Hematopoietic multipotent progenitor cell treated with erythropoietin and hydrocortisone succinate and interleukin-3 and kit ligand, for 8 days (in vitro differentiated cells): ENCODE measurements at regions not wholly inside any gene's neighbourhood (a gene's known extent, or its start where the extent isn't known, plus 50 kb on each side); places are given as distances from the start of the nearest gene placed in this dataset.

Experiments
- DNase-seq: peaks from one replicate; pipeline ENCODE4 v3.0.0-alpha.2; 2015

DNA sequence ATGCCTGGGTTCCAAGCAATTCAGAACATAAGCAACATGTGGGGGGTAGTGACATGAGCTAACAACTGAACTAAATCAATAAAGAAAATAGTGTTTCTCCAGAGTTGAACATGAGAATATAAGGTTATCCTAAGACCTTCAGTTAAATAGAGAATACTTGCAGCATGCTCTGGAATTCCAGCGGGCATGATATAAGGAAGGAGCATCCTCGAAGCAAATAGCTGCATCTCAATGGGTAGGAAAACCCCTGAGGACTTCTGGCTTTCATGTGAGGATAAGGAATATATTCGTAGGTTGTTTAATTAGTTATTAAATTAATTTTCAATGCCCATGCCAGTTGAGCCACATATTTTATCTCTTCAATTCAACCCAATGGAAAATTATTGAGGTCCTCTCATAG, 631.2 kb upstream of the EPHA7 start:
- no peak for DNase-seq

DNA sequence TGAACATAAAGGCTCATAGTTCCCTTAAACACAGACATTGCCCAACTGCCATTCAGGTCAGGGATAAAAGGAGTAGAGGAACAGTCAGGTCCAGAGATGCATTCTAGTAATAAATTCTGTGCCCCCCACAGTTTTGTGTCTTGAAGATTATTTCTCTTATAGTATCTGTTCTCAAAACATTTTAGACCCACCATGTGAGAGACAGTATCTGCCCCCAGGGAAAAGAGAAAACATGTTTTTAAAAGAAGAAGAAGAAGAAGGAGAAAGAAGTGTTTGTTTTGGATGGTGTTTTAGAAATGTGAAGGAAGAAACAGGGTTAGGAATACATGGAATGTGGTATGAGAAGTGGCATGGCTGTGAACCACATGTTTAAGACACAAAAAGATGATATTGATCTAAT, 629.6 kb upstream of the EPHA7 start:
- DNase-seq: no peak

DNA sequence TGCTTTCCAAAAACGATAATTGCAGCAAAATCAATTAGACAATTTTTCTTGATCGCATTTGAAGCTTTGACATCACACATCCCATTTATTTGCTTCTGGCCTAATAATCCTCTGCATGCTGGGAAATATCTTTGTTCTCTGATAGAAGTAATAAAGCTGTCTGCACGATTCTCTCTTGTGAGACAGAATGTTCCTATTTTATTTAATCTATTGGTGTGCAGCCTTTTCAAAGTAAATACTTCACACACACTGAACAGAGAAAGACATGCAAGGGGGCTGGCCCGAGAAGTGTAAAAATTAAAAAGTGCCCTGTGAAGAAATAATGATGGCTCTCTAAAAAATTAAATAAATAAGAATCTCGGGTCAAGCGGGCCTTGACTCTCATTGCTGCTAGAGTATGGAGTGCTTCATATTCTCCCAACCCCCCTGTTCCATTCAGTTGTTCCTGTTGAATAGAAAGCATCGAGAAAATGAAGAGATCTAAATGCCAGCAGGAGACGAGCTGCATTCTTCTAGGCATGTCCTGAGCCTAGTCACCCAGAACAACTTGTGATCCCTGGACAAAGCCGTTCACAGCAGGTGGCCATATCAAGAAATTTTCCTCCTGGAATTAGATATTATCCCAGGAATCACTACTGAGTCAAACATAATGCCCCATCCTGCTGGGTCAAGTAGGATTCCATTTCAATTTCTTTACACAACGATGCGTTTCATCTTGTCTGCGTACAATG, 625.9 kb upstream of the EPHA7 start:
- no peak for DNase-seq

DNA sequence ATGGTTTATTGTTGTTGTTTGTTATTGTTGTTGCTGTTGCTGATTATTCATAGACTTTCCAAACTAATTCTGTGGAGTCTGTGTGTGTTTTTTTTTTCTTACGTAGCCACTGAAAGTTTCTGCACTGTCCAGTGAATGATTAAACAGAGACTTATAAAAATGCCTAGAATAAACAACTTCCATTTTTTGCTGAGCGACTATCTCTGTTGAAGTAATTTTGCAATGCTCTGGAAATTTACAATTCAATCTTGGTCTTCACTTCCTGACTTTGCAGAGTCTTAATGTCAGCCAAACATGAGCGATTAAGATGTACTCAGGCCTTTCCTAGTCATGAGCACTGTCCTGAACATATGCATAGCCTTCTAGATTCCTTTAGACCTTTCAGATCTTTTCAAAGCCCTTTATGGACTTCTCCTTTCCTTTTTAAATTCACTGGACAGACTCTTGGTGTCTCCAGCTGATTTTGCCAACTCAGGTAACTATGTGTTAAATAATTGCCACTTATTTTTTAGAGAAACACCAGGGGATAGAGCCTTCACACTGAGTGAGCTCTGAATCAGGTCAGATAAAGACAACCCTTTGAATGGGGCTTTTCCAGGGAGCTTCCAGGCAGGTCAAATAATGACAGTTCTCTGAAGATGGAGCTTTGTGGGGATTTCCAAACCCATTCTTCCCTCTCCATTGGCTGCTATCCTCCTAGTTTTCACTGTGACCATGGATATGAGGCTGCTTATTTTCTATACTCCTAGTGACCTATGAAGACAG, 622.8 kb upstream of the EPHA7 start:
- no peak for DNase-seq

DNA sequence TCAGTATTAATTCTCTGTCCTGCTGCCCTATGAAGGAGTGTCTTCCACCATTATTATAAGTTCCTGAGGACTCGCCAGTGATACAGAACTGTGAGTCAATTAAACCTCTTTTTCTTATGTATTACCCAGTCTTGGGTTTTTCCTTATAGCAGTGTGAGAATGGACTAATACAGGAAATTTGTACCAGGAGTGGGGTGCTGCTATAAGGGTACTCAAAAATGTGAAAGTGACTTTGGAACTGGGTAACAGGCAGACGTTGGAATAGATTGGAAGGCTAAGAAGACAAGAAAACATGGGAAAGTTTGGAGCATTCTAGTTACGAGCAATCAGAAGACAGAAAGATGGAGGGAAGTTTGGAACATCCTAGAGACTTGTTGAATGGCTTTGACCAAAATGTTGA, 616.7 kb upstream of the EPHA7 start:
- DNase-seq: no peak

DNA sequence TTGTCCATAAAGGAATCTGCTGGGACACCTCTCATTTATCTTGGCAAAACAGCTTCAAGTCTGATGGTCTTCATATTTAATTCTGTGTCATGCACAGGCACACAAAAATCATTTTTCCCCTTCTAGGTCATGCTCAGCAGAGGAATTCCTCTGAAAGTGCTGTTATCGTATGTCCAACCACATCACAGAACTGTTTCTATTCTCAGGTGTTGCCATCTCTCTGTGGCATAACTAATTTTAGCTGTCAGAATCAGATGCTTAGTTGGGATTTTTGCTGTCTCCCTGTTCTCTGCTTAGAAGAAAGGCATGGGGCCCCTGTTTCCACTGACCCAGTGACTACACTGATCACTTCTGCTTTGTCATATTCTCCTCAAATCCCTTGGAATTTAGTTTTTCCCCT, 608.0 kb upstream of the EPHA7 start:
- no peak for DNase-seq

DNA sequence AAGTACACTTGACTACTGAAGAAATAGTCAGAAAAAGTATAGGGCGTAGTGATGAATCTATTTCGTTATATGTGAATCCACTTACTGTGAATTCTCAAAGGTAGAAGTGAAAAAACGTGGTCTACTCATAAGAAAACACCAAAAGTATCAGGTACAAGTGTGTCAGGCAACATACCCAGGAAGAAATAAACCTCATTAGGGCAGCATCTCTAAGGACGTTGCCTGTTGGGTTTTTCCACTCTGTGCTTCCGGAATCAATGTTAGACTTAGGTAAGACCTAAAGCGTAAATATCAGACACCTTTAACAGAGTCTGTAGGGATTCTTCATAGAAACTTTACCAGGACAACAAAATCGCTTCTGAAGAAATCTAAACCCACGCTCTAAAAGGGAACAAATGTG, 607.2 kb upstream of the EPHA7 start:
- DNase-seq: no peak

DNA sequence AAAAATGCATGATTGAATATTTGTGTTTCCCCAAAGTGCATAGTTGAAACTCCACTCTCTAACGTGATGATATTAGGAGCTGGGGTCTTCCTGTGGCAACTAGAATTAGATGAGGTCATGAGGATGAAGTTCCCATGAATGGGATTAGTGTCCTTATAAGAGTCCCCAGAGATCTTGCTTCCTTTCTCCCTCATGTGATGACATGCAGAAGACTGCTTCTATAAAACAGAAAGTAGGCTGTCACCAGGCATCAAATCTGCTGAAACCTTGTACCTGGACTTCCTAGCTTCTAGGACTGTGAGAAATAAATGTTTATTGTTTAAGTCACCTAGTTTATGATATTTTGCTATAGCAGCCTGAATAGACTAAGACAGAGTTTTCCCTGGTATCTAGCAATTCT, 586.5 kb upstream of the EPHA7 start:
- DNase-seq: no peak

DNA sequence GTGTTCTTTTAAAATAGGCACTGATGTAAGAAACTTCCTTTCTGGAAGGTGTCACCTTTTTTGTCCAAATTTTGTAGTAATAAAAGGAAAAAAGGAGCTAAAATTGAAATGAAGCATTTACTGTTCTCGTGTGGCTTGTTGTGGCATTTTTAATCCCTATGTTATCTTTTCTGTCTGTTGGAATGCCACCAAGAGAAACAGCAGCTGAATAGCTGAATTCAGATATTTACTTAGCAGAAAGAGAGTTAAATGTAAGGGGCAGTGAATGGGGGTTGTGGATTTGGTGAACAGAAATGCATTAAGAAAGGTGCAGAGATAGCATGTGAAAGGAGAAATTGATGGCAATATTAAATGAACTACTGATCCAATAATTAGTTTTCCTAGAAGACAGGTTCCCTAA, 573.6 kb upstream of the EPHA7 start:
- no peak for DNase-seq

DNA sequence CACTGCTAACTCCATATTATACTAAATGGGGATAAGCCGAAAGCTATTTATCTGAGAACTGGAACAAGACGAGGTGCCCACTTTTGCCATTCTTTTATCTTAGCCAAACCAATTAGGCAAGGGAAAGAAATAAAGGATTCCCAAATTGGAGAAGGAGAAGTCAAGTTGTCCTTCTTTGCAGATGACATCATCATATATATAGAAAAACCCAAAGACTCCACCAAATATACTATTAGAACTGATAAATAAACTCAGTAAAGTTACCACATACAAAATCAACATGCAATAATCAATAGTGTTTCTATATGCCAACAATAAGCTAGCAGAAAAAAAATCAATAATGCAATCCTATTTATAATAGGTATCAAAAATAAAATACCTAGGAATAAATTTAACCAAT, 570.3 kb upstream of the EPHA7 start:
- no peak for DNase-seq

DNA sequence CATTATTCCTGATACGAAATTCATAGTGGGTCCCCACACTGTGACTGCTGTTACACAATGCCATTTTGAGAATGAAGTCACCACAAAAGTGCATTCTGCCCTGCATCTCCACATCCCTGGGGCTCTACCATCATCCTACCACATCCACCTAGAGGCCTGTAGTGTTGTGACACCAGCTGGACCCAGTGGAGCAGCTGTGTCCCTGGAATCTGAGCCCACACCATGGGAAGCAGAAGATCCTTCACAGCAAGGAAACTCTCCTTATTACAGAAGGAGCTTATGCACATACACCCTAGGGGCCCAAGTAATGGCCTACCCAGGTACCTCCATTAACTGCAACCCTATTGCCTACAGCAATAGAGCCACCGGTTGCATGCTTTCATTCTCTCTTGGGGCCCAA, 566.6 kb upstream of the EPHA7 start:
- no peak for DNase-seq

DNA sequence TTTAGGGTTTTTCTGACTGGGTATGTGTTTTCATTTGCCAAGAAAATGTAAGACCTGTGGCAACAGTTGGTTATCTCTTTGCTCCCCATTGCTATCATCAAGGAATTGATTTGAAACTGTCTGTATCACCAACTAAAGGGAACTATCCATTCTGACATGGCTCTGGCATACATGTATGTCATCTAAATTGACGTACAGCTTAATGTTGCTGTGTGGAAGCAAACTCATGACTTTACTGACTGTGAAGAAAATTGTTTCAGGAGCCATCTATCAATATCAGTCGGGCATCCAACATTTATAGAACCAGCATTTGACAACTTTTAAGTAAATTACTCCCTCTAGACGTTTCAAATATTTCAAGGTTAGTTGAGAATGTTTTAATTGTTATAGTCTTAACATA, 555.8 kb upstream of the EPHA7 start:
- DNase-seq: no peak

DNA sequence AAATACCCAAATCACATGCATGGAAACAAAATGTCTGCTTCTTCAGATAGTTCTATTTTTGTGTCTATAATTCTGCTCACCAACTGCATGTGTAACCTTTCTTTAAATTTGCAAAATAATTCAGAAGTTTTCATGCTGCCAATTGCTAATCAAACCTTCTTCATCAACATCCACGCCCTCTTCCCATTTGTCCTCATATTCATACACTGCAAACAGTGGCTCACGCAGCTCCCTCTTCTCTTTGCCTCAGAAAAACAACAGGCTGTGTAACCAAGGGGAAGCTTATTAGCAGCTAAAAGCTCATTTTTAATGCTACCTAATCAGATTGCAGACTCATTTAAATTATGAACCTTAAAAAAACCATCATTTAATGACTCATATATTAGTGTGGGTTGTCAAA, 555.0 kb upstream of the EPHA7 start:
- no peak for DNase-seq

DNA sequence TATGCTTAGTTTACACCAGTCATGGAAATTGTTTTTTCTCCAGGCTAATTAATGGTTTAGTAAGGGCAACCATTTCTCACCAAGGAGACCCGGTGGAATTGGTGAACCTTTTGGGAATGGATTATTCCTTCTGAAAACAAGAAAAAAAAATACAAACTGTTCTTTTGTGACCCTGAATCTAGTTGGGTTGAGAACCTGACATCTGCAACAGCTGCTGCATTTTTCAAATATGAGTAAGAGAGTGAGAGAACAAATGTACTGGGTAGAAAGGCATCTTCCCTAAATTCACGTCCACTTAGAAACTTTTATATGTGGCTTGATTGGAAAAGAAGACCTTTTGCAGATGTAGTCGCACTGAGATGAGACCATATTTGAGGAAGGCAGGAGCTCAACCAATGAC, 553.4 kb upstream of the EPHA7 start:
- DNase-seq: no peak

DNA sequence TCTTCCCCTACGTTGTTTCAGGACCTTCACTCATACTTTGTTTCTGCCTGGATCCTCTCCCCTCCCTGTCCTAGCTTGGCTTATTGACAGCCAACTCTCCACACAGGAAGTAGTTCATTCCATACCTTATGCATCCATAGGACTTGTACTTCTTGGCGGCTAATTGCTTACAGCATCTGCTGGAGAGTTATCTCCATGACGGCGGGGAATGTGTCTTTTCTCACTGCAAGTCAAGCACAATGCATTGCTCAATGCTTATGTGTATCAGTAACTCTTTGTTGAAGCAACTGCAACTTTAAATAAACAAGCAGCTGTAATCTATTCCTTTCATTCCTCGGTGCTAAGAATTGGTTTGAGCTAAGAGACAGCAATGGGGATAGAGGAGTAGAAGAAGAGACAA, 551.3 kb upstream of the EPHA7 start:
- DNase-seq: no peak

DNA sequence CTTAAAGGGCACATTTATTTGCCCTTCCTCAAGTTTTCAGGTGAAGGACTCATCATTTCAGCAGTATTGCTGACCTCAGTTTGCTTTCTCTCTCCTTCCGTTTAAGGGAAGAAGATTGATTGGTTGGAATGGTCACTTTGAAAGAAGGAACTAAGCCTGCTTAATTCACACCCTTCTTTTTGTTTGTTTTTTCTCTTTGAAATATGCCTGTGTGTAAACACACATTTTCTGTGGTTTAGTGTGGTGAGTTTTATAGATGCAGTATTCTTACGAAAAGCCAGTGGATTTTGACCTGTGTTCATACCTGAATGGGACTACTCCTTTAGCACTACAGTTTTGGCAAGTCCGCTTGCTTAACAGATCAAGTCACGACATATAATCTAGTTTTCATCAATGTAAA, 548.8 kb upstream of the EPHA7 start:
- no peak for DNase-seq

DNA sequence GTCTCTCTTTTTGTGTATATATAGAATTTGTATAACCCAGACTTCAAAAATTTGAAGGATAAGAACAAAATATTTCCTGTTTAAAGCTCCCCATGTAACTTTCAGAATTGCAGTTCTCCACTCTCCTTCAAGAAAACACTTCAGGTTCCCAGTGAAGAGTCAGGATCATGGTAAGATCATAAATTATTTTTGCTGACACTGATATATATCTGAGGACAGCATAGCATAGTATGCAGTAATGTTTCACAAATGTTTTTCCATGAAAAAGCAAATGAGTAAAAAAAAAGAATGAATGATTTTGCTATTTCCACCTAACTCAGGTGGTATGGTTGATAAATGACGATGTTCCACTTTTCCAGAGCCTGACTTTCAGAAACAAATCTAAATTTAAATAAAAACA, 545.6 kb upstream of the EPHA7 start:
- no peak for DNase-seq

DNA sequence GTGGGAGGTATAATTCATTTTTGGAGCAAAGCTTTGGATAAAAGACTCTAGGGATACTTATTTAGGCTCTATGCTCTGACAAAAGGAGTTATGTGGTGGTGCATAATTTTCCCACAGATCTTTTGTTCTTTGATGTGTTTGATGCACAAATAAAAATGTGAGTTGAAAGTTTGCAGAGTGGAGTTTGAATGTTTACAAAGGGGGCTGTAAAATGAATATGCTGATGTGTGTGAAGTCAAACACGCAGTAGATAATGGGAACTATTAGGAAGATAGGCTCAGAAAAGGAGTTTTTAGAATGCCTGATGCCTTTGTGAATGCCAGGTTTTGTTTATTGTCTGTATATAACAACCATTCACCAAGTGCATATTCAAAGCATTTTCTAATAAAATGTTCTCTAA, 545.0 kb upstream of the EPHA7 start:
- DNase-seq: no peak

DNA sequence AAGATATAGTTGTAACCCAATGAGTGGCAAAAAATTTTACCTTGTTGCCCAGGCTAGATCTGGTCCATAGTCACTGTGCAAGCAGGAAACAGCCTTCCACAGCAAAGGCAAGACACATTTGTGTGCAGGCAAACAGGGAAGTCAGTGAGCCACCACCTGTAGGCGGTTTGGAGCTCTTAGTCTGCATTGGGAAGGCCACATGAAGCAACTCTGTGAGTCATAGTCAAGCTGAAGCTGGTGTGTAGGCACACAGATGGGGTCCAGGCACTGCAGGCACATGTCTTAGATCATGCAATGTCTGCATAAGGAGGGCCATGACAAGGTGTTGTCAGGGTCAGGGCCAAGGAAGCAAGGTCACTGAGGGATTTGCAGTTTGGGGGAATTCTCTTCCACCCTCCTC, 543.2 kb upstream of the EPHA7 start:
- DNase-seq: no peak

DNA sequence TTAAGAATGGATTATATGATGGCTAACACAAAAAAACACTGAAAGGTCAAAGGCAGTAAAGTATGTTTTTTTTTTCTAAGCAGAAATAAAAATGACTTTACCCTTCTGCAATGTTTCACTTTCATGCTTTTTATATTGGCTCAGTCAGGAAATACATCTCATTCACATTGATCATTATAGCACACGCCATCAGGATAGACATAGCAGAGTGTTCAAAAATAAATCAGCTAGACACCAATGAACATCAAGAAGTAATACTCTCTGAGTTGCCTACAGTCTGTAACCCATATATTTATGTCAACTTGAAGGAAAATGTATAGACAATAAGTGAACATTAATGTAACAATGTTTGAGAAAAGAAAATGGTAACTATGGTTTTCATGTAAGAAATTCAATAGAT, 535.2 kb upstream of the EPHA7 start:
- no peak for DNase-seq

DNA sequence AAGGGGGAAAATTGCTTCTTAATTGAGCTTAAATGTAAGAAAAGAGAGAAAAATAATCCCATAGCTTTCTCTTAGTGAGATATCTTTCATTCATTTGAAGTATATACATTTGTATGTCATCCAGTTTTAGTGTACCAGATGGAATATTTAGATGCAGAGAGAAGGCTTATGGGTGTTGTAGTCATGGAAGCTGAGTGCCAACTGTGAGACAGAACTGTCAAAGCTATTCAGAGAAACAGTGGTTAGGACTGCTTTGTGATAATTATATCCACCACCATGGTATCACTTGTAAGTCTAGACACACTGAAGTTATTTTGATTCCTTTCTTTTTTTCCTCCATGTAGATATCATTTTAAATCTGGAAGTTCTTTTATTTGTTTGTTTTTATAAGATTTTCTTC, 524.3 kb upstream of the EPHA7 start:
- no peak for DNase-seq

DNA sequence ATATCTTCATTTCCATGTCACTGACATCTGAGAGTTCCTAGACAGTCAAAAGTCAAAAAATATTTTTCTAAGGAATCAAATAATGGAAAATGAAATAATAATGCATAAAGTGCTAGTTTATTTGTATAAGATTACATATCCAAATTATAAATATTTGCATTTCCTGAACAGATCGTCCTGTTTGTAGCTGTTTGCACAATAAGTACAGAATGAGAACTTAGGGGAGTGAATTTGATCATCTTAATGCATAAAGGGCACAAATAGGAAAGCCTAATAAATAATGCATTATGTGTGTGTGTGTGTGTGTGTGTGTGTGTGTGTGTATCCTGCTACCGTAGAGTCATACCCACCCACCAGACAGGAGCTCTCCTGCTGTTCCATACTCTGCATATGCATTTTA, 521.0 kb upstream of the EPHA7 start:
- DNase-seq: no peak

DNA sequence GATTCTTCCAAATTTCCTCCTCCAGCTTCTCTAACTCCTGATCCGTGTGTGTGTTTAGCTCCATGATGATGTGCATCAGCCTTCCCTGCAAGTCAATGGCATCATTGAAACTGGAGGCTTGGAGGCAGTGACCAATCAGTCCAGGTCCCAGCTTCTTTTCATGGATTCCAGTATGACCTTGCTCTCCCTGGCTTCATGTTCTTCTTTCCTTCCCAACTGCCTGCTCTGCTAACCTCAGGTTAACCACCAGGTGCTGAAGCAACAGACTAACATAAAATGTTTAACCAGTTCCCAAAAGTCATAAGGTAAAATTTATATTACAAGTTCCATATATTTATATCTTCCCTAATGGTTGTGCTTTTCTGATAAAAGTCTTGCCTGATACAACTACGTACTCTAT, 512.8 kb upstream of the EPHA7 start:
- no peak for DNase-seq

DNA sequence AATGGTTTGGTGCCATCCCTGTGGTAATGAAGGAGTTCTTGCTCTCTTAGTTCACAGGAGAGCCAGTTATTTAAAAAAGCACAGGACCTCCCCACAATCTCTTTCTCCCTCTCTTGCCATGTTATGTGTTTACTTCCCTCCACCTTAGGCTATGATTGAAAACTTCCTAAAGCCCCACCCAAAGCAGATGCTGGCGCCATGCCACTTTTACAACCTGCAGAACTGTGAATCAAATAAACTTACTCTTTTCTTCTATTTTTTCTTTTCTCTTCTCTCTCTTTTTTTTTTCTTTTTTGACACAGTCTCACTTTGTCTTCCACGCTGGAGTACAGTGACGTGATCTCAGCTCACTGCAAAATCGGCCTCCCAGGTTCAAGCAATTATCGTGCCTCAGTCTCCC, 508.4 kb upstream of the EPHA7 start:
- no peak for DNase-seq

DNA sequence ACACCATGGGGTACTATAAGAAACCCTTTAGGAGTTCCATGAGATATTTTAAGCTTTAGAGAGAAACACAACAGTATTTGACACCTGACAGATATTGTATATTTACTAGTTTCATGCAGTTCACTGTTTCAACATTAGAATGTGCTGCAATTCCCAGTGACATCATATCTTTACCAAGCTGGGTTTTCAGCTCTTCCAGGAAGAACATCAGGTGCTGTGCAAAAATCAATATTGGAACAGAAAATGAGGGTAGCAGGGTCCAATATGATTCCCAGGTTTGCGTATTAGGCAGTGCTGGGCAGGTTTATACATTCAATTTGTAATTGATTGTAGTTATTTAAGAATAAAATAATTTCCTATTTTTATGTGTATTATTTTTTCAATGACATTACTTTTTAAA, 500.0 kb upstream of the EPHA7 start:
- DNase-seq: no peak
